ENCODE measurements at regions not wholly inside any gene's neighbourhood (a gene's known extent, or its start where the extent isn't known, plus 50 kb on each side); places are given as distances from the start of the nearest gene placed in this dataset.
"Not testable (repeated sequence)": the region's sequence is repeated elsewhere in the genome, so short reads cannot be mapped to it uniquely, and the experiment has no call there.

GRCh38 chr3:34869696-34870095 lies 769.6 kb upstream of the ARPP21 start:
- no peak overlapping the region for H3K27ac ChIP-seq
- H3K4me3 ChIP-seq, result no peak overlapping the region

- Histone ChIP-seq H3K27ac (no peak overlapping the region), H3K4me3 (no peak overlapping the region)
Observed at GRCh38 chr3:34872406-34872805, 766.9 kb upstream of the ARPP21 start.

GRCh38 chr3:34876997-34877396 lies 762.3 kb upstream of the ARPP21 start:
- Histone ChIP-seq H3K4me3 (no peak overlapping the region), H3K27ac (no peak overlapping the region)

- H3K27ac ChIP-seq, result no peak overlapping the region
- H3K4me3 ChIP-seq, result no peak overlapping the region
Observed at GRCh38 chr3:34878488-34878887, 760.8 kb upstream of the ARPP21 start.

- Histone ChIP-seq H3K27ac (no peak overlapping the region), H3K4me3 (no peak overlapping the region)
Observed at GRCh38 chr3:34881026-34881425, 758.3 kb upstream of the ARPP21 start.

- no peak overlapping the region for H3K4me3 ChIP-seq
Observed at GRCh38 chr3:34882764-34883163, 756.6 kb upstream of the ARPP21 start.

GRCh38 chr3:34884007-34884406 lies 755.3 kb upstream of the ARPP21 start:
- Histone ChIP-seq H3K4me3 (no peak overlapping the region), H3K27ac (no peak overlapping the region)

More at GRCh38 chr3:34882764-34883163, 756.6 kb upstream of the ARPP21 start:
- no peak overlapping the region for H3K27ac ChIP-seq

GRCh38 chr3:34886443-34886842 lies 752.9 kb upstream of the ARPP21 start:
- H3K27ac ChIP-seq, result no peak overlapping the region
- H3K4me3 ChIP-seq, result no peak overlapping the region

- no peak overlapping the region for H3K27ac ChIP-seq
- no peak overlapping the region for H3K4me3 ChIP-seq
Observed at GRCh38 chr3:34889641-34890040, 749.7 kb upstream of the ARPP21 start.

GRCh38 chr3:34890247-34890646 lies 749.1 kb upstream of the ARPP21 start:
- Histone ChIP-seq H3K4me3 (no peak overlapping the region), H3K27ac (no peak overlapping the region)

GRCh38 chr3:34891941-34892340 lies 747.4 kb upstream of the ARPP21 start:
- no peak overlapping the region for H3K4me3 ChIP-seq
- no peak overlapping the region for H3K27ac ChIP-seq

GRCh38 chr3:34895841-34896240 lies 743.5 kb upstream of the ARPP21 start:
- H3K4me3 ChIP-seq, result no peak overlapping the region
- no peak overlapping the region for H3K27ac ChIP-seq

- not testable (repeated sequence) for H3K27ac ChIP-seq, H3K4me3 ChIP-seq
Observed at GRCh38 chr3:34909679-34910078, 729.6 kb upstream of the ARPP21 start.

GRCh38 chr3:34919025-34919424 lies 720.3 kb upstream of the ARPP21 start:
- Histone ChIP-seq H3K4me3 (no peak overlapping the region), H3K27ac (no peak overlapping the region)

- no peak overlapping the region for H3K27ac ChIP-seq
- H3K4me3 ChIP-seq, result no peak overlapping the region
Observed at GRCh38 chr3:34920806-34921205, 718.5 kb upstream of the ARPP21 start.

GRCh38 chr3:34924961-34925360 lies 714.4 kb upstream of the ARPP21 start:
- Histone ChIP-seq H3K27ac (no peak overlapping the region), H3K4me3 (no peak overlapping the region)

GRCh38 chr3:34925851-34926250 lies 713.5 kb upstream of the ARPP21 start:
- H3K4me3 ChIP-seq, result no peak overlapping the region
- H3K27ac ChIP-seq, result no peak overlapping the region

- Histone ChIP-seq H3K27ac (no peak overlapping the region), H3K4me3 (no peak overlapping the region)
Observed at GRCh38 chr3:34929036-34929435, 710.3 kb upstream of the ARPP21 start.

GRCh38 chr3:34934660-34935059 lies 704.7 kb upstream of the ARPP21 start:
- H3K4me3 ChIP-seq, result no peak overlapping the region
- H3K27ac ChIP-seq, result no peak overlapping the region

- no peak overlapping the region for H3K27ac ChIP-seq
- no peak overlapping the region for H3K4me3 ChIP-seq
Observed at GRCh38 chr3:34938784-34939183, 700.5 kb upstream of the ARPP21 start.

GRCh38 chr3:34942256-34942655 lies 697.1 kb upstream of the ARPP21 start:
- Histone ChIP-seq H3K27ac (no peak overlapping the region), H3K4me3 (no peak overlapping the region)

GRCh38 chr3:34947834-34948233 lies 691.5 kb upstream of the ARPP21 start:
- Histone ChIP-seq H3K4me3 (no peak overlapping the region), H3K27ac (no peak overlapping the region)

GRCh38 chr3:34948517-34948916 lies 690.8 kb upstream of the ARPP21 start:
- H3K4me3 ChIP-seq, result no peak overlapping the region
- H3K27ac ChIP-seq, result no peak overlapping the region

All from skin epidermis (tissue), 12 donors.